COLO668 (cell line): ENCODE measurements at regions not wholly inside any gene's neighbourhood (a gene's known extent, or its start where the extent isn't known, plus 50 kb on each side); places are given as distances from the start of the nearest gene placed in this dataset.
"Not testable (repeated sequence)": the region's sequence is repeated elsewhere in the genome, so short reads cannot be mapped to it uniquely, and the experiment has no call there.

Experiments used
- DNase-seq: peaks from one replicate; lab custom pipeline; 2025; ENCODE audit not compliant: unreplicated experiment; lab: John Stamatoyannopoulos, UW

DNA sequence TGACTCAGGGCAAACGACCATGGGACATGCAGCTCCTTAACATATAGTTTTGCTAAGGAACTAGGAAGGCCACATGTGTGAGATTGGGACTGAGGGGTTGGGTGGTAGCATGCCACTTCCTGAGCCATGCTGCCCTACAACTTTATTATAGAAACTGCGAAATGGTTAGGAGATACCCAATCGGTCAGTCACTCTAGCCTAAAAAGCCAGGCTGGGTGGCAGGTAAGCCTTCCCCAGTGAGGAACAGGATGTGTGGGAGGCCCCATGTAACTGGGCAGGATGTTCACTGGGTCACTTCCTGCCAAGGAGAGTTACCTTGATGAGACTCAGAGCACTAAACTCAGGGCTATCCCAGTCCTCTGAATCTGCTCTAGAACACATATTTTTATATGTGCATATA, 123.5 kb downstream of the MAP3K7 start:
- no peak for DNase-seq

GRCh38 chr6:90462102-90462501, 124.8 kb downstream of the MAP3K7 start:
- DNase-seq, result no peak

DNA sequence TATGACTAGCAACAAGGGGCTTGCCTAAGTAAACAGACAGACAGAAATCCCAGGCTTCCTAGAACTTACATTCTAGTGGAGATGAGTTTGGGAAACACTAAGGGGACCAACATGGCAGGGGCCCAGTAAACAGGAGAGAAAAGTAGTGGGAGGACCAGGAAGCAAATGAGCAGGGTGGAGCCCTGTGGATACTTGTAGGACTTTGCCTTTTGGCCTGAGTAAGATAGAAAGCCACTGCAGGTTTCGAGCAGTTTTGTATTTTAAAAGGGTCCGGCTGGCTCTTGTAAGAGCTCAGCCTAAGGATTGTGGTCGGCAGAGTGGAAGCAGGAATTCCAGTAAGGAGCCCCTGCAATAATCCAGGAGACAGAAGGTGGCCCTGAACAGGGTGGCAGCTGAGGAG, 125.5 kb downstream of the MAP3K7 start:
- DNase-seq, result no peak

DNA sequence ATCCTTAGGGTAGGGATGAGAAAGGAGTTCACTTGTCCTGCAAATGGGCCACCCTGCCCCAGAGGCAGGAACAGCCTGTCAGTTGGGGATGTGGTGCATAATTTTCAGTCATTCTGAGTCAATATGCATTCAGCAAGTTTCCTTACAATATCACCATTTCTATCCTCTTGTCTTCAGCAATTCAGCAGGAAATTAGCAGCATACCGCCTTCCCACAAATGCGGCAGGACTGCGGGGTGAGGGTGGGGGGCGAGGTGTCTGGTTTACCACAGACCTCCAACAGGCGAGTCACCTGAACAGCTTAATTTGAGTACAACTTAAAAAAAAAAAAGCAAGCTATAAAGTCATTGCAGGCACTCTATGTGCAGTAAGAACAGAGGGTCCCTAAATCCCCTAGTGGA, 126.8 kb downstream of the MAP3K7 start:
- no peak for DNase-seq

- DNase-seq, result no peak
Observed at GRCh38 chr6:90459225-90459758, 127.6 kb downstream of the MAP3K7 start.

DNA sequence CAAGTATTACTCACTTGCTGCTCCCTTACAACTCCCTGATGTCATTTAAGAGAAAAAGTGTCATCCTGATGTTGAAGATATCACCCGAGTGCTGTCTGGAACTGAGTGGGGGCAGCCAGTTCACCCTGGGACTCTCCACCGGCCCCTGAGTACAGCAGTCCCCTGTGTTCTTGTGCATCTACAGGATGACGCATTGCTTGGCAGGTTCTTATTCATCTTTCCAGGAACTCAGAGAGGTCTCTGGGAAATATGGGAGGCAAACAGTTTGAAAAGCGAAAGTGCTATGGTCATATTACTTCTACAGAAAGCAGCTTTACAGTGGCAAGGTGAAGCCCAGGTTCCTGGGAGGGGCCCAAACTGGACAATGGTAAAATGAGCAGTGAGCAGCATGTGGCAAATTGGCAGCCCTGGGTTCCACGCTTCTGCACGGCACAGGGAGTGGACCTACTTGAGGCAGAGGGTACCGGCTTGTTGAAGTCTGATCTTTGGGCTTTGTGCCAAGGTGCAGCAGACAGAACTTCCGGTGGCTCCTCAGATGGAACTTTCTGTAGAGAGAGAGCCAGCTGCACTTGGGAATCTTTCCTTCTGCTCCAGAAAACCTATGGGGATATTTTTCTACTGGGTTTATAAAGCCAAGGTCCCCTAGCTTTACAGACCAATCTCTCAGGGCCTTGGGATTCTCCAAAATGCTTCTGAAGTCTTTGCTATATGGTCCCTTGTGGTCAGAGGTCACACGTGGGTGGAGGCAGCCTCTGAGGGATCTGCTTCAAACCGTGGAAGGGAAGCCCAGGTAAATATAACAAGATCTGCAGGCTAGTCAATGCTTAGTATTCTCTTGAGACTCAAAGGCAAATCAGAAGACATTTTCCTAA, 128.3 kb downstream of the MAP3K7 start:
- no peak for DNase-seq

DNA sequence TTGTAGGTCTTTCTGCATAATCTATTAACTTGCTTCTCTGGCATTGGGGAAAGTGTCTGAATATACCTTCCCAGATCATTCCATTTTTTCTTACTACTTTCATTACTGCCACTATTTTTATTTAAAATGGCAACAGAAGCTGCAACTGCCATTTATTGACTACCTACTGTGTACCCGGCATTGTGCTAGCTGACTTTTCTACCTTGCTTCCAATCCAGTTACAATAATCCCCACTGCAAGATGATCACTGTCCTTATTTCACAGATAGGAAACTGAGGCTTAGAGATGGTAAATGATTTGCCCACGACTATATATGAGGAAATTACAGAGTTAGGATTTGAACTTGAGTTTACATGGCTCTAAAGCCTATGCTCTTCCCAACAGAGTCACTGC, 129.0 kb downstream of the MAP3K7 start:
- no peak for DNase-seq

DNA sequence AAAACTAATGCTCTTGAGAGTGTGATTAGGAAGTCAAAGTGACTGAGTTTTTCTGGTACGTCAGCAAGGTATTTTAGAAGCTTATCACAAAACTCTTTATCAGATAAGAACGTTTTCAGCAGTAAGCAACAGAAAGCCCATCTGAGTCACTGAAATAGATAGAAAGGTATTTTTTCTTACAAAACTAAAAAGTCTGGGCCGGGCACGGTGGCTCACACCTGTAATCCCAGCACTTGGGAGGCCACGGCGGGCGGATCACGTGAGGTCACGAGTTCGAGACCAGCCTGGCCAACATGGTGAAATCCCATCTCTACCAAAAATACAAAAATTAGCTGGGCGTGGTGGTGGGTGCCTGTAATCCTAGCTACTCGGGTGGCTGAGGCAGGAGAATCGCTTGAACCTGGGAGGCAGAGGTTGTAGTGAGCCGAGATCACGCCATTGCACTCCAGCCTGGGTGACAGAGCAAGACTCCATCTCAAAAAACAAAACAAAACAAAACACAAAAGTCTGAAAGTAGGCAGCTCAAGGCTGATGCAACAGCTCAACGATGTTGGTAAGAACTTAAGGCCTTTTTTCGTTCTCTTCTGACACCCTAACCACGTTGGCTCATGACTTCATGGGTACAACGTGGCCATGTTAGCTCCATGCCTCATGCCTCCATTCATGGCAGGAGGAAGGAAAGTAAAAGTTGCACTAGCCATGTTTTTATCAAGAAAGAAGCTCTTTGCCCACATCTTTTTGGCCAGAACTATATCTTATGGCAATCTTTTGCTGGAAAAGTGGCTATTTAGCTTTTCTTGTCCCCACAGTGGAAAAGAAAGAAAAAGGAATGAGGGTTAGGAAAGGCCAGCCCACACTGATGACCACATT, 129.6 kb downstream of the MAP3K7 start:
- DNase-seq, result not testable (repeated sequence)

GRCh38 chr6:90456001-90456400, 130.9 kb downstream of the MAP3K7 start:
- no peak for DNase-seq

GRCh38 chr6:90454836-90455427, 131.9 kb downstream of the MAP3K7 start:
- DNase-seq, result no peak

DNA sequence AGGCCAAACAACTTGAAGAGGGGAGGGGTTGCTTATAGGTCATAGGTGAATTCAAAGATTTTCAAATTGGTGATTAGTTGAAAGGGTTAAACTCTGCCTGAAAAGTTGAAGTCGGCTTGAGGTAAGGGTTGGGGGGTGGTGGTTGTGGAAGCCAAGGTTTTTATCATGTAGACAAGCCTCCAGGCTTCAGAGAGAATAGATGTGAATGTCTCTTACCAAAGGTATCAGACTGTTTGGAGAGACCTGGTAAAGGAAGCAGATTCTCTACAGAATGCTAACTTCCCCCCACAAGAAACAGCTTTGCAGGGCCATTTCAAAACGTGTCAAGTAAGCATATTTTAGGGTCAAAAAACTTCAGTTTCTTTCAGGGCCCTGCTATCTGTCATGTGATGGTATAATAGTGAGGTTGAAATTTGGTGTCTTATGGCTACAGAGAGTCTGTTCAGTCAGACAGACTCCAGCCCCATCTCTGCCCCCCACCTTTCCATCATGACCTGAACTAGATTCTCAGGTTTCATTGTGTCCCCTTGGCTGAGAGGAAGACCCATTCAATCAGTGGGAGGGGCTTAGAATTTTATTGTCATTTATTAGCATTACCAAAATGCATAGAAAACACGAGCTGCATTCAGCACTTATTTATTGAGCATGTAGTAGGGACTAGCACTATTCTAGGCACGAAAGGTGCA, 136.5 kb downstream of the MAP3K7 start:
- DNase-seq, result no peak

- DNase-seq, result no peak
Observed at GRCh38 chr6:90449311-90449710, 137.6 kb downstream of the MAP3K7 start.

DNA sequence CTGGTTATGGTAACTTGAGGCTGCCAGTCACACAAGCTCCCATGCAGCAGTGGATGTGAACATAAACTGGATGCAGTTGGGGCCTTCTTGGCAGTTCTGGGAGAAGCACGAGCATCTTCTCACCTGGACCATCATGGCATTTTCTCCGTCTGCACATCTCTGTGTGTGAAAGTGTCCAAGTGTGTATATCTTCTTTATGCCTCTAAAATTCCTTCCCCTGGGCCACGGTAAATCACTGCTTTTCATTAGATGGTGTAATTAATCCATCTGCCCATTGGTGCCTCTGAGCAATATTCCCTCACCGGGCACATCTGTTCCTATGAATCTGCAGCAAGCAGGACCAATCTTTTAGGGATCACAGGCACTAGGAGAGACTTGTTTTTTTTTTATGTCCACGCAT, 138.0 kb downstream of the MAP3K7 start:
- no peak for DNase-seq

GRCh38 chr6:90446164-90446563, 140.7 kb downstream of the MAP3K7 start:
- no peak for DNase-seq

DNA sequence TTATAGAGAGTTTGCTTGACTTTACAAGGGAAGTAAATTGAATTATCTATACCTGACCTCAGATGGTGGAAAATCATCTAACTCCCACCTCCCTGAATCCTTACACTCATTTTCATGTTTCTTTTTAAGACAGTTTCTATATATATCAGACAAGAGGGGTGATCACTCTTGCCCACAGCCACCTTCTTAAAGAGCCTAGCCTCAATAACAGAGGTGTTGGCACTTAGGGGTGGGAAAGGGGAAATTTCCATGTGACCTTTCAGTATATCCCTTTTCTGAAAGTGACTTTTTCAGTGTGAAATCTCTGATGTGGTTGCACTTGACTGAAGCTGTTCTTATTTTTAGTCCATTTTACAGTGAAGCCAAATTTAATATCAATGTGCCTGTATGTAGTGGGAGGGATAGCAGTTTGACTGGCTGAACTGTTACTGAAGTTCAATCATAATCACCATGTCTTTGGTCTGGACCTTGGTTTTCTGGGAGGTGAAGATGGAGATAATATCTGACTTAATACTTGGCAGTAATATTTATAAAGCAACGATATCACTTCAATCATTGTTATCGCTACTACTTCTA, 141.3 kb downstream of the MAP3K7 start:
- DNase-seq, result no peak

GRCh38 chr6:90444160-90444714, 142.6 kb downstream of the MAP3K7 start:
- no peak for DNase-seq

DNA sequence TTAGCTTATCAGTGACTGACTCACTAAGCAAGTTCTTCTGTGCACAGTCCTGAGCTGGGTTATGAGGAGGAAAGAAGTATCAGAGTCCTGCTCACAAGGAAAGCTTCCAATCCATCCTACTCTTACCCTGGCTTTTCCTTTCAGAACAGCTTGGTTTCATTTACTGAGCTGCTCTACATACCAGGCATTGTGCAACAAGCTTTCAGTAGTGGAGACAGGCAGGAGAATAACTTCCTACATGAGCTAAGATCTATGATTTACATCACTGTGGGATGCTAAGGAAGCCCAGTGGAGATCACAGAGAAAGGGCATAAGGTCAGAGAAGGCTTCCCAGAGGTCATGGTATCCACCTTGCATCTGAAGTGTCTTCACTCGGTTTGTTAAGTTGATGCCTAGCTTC, 144.5 kb downstream of the MAP3K7 start:
- no peak for DNase-seq

DNA sequence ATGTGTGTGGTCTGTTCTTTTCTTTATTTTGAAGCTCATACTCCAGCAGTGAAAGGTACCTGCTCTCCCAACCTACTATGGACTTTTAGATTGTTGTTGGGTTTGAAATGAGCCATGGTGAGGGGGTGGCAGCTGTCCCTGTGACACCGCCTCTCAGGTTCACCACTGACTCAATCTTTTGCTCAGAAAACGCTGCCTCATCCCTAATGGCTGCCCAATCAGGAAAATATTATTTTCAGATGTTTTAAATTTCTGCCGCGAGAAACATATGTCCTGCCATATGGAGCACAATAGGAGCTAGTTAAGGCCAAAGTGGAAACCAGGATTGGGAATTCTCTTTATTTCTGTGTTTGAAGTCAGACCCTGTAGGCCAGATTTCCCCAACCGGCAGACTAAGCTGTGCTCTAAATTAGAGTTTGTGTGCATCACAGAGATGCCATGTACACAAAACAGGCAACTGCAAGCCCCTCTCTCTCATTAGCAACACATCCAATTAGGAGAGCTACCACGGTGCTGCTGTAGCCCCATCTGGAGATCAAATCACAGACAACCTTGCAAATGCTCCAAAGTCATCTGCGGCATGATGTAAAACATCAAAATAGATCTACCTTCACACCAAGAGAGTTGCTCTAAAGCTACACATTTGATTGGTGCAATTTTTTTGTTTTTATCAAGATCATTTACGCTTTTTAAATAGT, 144.1 kb upstream of the BACH2 start:
- DNase-seq, result no peak

GRCh38 chr6:90439586-90439985, 142.9 kb upstream of the BACH2 start:
- no peak for DNase-seq

DNA sequence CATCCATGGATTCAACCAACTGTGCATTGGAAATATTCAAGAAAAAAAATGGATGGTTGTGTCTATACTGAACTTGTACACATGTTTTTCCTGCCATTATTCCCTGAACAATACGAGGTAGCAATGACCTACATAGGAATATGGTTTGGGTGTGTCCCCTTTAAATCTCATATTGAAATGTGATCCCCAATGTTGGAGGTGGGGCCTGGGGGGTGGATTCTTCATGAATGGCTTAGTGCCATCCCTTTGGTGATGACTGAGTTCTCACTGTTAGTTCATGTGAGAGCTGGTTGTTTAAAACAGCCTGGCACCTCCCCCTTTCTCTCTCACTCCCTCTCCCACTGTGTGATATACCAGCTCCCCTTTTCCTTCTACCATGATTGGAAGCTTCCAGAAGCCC, 139.8 kb upstream of the BACH2 start:
- no peak for DNase-seq
